MM.1S (cell line): ENCODE measurements at regions not wholly inside any gene's neighbourhood (a gene's known extent, or its start where the extent isn't known, plus 50 kb on each side); places are given as distances from the start of the nearest gene placed in this dataset.

Source experiments
- CTCF ChIP-seq: fragments of 300-600 bp; sonication (generic); IDR thresholded peaks from 2 replicates; pipeline ENCODE4 v1.5.1; 2016; ENCODE audit warnings: antibody characterized with exemption, low read length, mixed read lengths
- EZH2 ChIP-seq: fragments of 300-600 bp; sonication (generic); optimal IDR thresholded peaks from 2 replicates; pipeline ENCODE3; 2017; ENCODE audit warnings: low read depth, mild to moderate bottlenecking, antibody characterized with exemption, low read length, mixed read lengths
- EZH2phosphoT487 ChIP-seq: fragments of 300-600 bp; sonication (generic); IDR thresholded peaks from 2 replicates; pipeline ENCODE4 v1.6.1; 2018; ENCODE audit warnings: antibody characterized with exemption, low read length

- TF ChIP-seq EZH2, result no peak
- TF ChIP-seq CTCF, result no peak
- no peak for TF ChIP-seq EZH2phosphoT487
Measured at GRCh38 chr4:138097912-138098600, 144.1 kb downstream of the SLC7A11 start.
